ENCODE measurements at regions not wholly inside any gene's neighbourhood (a gene's known extent, or its start where the extent isn't known, plus 50 kb on each side); places are given as distances from the start of the nearest gene placed in this dataset.

GRCh38 chr14:99075771-99076375 lies 196.1 kb downstream of the BCL11B start:
- WGBS, 2 donors, result 56 to 57% methylated on average over 5 of the region's 5 CpGs
- Histone ChIP-seq H3K27ac (ENCODE audit: low read depth in 1 of 2, low read length in 1 of 2) (no peak overlapping the region), H3K9me3 (ENCODE audit: control insufficient read depth in 4 of 4, insufficient read depth in 3 of 4, low read length in 3 of 4) (peaks cover 0 to 21% (median 1%) of the 10 kb centered on the region in 4 donors), H3K4me1 (ENCODE audit: control insufficient read depth in 5 of 5, insufficient read depth in 5 of 5, low read length in 5 of 5) (peaks cover 0 to 8% (median 0%) of the 10 kb centered on the region in 5 donors), H3K36me3 (ENCODE audit: control insufficient read depth in 4 of 4, insufficient read depth in 4 of 4, low read length in 4 of 4) (no peaks in the 10 kb centered on the region), H3K4me3 (no peak overlapping the region), H3K27me3 (ENCODE audit: control insufficient read depth in 3 of 3, insufficient read depth in 3 of 3, low read length in 2 of 3) (no peaks in the 10 kb centered on the region), H3K9ac (ENCODE audit: insufficient read depth in 1 of 2, low read length in 2 of 2) (no peak overlapping the region)
- no peak for TF ChIP-seq CTCF (IDR thresholded peaks at IDR 0.05; ENCODE audit: control extremely low read depth, extremely low read depth)
- DNase-seq (no peak), ATAC-seq (ENCODE audit: insufficient read depth, low FRiP score) (no peak)

- no peak for TF ChIP-seq CTCF (IDR thresholded peaks at IDR 0.05; ENCODE audit: control extremely low read depth, extremely low read depth)
- no peaks in the 10 kb centered on the region for H3K27me3 ChIP-seq (ENCODE audit: control insufficient read depth in 3 of 3, insufficient read depth in 3 of 3, low read length in 2 of 3)
- H3K36me3 ChIP-seq (ENCODE audit: control insufficient read depth in 4 of 4, insufficient read depth in 4 of 4, low read length in 4 of 4), result no peaks in the 10 kb centered on the region
- H3K4me3 ChIP-seq, result no peak overlapping the region
- H3K9ac ChIP-seq (ENCODE audit: insufficient read depth in 1 of 2, low read length in 2 of 2), result no peak overlapping the region
- 66% methylated on average over 8 of the region's 8 CpGs for WGBS, 2 donors
- peaks cover 0 to 21% (median 1%) of the 10 kb centered on the region in 4 donors for H3K9me3 ChIP-seq (ENCODE audit: control insufficient read depth in 4 of 4, insufficient read depth in 3 of 4, low read length in 3 of 4)
- peaks cover 0 to 8% (median 0%) of the 10 kb centered on the region in 5 donors for H3K4me1 ChIP-seq (ENCODE audit: control insufficient read depth in 5 of 5, insufficient read depth in 5 of 5, low read length in 5 of 5)
- H3K27ac ChIP-seq (ENCODE audit: low read depth in 1 of 2, low read length in 1 of 2), result no peak overlapping the region
- ATAC-seq (ENCODE audit: insufficient read depth, low FRiP score) (no peak), DNase-seq (no peak)
These were observed 194.7 kb downstream of the BCL11B start for GRCh38 chr14:99077076-99077843.

GRCh38 chr14:99077844-99078236 lies 194.2 kb downstream of the BCL11B start:
- 82 to 89% methylated on average over 6 of the region's 6 CpGs for WGBS, 2 donors
- no peak for ATAC-seq (ENCODE audit: insufficient read depth, low FRiP score)
- Histone ChIP-seq H3K27me3 (ENCODE audit: control insufficient read depth in 3 of 3, insufficient read depth in 3 of 3, low read length in 2 of 3) (no peaks in the 10 kb centered on the region), H3K36me3 (ENCODE audit: control insufficient read depth in 4 of 4, insufficient read depth in 4 of 4, low read length in 4 of 4) (no peaks in the 10 kb centered on the region), H3K27ac (ENCODE audit: low read depth in 1 of 2, low read length in 1 of 2) (no peak overlapping the region), H3K4me3 (no peak overlapping the region), H3K9ac (ENCODE audit: insufficient read depth in 1 of 2, low read length in 2 of 2) (no peak overlapping the region), H3K4me1 (ENCODE audit: control insufficient read depth in 5 of 5, insufficient read depth in 5 of 5, low read length in 5 of 5) (peaks cover 0 to 8% (median 0%) of the 10 kb centered on the region in 5 donors), H3K9me3 (ENCODE audit: control insufficient read depth in 4 of 4, insufficient read depth in 3 of 4, low read length in 3 of 4) (peaks cover 0 to 18% (median 1%) of the 10 kb centered on the region in 4 donors)
- no peak for TF ChIP-seq CTCF (IDR thresholded peaks at IDR 0.05; ENCODE audit: control extremely low read depth, extremely low read depth)
- no peak for DNase-seq

Measured in lung (tissue), 11 donors.